Neural progenitor cell (in vitro differentiated cells): ENCODE measurements at regions not wholly inside any gene's neighbourhood (a gene's known extent, or its start where the extent isn't known, plus 50 kb on each side); places are given as distances from the start of the nearest gene placed in this dataset.
"Not testable (repeated sequence)": the region's sequence is repeated elsewhere in the genome, so short reads cannot be mapped to it uniquely, and the experiment has no call there.

ENCODE experiments used
- EZH2 ChIP-seq: fragments of 200-600 bp; sonication (generic); IDR thresholded peaks from 2 replicates; pipeline ENCODE4 v1.6.1; 2017; ENCODE audit warnings: antibody characterized with exemption, mild to moderate bottlenecking, moderate library complexity
- EZH2phosphoT487 ChIP-seq: fragments of 200-600 bp; sonication (generic); IDR thresholded peaks from 2 replicates; pipeline ENCODE4 v1.6.1; 2017; ENCODE audit warnings: antibody characterized with exemption
- TF ChIP-seq, protein P1 (sequence below): fragments of 200-600 bp; sonication (generic); IDR thresholded peaks from 2 replicates; pipeline ENCODE4 v1.5.1; 2017; ENCODE audit warnings: antibody characterized with exemption, mild to moderate bottlenecking

DNA sequence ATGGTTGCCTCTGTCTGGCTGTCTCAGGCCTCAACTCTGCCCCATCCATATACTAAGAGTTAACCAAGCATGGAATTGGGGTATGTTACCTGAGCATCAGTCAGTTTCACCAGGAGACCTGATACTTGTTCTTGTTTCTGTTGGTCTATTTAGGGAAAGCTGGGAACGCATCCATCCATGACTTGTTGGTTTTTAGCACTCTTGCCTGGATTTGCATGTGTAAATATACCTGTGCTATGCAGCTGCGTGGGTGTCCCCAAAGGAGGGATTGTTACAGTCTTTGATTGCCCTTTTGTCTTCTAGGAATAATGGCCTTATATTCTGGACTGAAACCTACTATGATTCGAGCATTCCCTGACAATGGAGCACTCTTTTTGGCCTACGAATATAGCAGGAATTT lies 151.9 kb upstream of the PABPC3 start:
- TF ChIP-seq EZH2, EZH2phosphoT487: not testable (repeated sequence)
- TF ChIP-seq, protein P1, sequence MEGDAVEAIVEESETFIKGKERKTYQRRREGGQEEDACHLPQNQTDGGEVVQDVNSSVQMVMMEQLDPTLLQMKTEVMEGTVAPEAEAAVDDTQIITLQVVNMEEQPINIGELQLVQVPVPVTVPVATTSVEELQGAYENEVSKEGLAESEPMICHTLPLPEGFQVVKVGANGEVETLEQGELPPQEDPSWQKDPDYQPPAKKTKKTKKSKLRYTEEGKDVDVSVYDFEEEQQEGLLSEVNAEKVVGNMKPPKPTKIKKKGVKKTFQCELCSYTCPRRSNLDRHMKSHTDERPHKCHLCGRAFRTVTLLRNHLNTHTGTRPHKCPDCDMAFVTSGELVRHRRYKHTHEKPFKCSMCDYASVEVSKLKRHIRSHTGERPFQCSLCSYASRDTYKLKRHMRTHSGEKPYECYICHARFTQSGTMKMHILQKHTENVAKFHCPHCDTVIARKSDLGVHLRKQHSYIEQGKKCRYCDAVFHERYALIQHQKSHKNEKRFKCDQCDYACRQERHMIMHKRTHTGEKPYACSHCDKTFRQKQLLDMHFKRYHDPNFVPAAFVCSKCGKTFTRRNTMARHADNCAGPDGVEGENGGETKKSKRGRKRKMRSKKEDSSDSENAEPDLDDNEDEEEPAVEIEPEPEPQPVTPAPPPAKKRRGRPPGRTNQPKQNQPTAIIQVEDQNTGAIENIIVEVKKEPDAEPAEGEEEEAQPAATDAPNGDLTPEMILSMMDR = not testable (repeated sequence)
